ENCODE measurements at regions not wholly inside any gene's neighbourhood (a gene's known extent, or its start where the extent isn't known, plus 50 kb on each side); places are given as distances from the start of the nearest gene placed in this dataset.
"Not testable (repeated sequence)": the region's sequence is repeated elsewhere in the genome, so short reads cannot be mapped to it uniquely, and the experiment has no call there.

DNA sequence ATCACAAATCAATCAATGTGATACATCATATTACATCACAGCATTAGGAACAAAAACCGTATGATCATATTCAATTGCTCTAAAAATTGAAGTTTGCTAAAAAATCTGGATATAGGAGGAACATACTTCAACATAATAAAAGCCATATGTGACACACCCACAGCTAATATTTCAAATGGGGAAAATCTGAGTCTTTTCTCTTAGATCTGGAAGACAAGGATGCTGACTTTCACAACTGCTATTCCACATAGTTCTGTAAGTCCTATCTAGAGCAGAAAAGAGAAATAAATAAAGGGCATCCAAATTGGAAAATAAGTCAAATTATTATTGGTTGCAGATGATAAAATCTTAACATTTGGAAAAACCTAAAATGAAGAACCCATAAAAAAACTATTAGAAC lies 256.8 kb upstream of the SGO1 start:
- TF ChIP-seq, protein P1, sequence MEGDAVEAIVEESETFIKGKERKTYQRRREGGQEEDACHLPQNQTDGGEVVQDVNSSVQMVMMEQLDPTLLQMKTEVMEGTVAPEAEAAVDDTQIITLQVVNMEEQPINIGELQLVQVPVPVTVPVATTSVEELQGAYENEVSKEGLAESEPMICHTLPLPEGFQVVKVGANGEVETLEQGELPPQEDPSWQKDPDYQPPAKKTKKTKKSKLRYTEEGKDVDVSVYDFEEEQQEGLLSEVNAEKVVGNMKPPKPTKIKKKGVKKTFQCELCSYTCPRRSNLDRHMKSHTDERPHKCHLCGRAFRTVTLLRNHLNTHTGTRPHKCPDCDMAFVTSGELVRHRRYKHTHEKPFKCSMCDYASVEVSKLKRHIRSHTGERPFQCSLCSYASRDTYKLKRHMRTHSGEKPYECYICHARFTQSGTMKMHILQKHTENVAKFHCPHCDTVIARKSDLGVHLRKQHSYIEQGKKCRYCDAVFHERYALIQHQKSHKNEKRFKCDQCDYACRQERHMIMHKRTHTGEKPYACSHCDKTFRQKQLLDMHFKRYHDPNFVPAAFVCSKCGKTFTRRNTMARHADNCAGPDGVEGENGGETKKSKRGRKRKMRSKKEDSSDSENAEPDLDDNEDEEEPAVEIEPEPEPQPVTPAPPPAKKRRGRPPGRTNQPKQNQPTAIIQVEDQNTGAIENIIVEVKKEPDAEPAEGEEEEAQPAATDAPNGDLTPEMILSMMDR (IDR thresholded peaks at IDR 0.05; ENCODE audit: insufficient read depth, low read depth, low read length) = no peak
- no peaks in the 10 kb centered on the region for H3K36me3 ChIP-seq (ENCODE audit: control insufficient read depth, insufficient read depth, low read length)
- no peaks in the 10 kb centered on the region for H3K27me3 ChIP-seq (ENCODE audit: control insufficient read depth, insufficient read depth, low read length)
- CTCF ChIA-PET = no interaction called here
- no peak overlapping the region for H3K4me3 ChIP-seq (ENCODE audit: low read depth, low read length)
- POLR2A ChIA-PET = no interaction called here
- no peak for DNase-seq (ENCODE audit: low read depth)

DNA sequence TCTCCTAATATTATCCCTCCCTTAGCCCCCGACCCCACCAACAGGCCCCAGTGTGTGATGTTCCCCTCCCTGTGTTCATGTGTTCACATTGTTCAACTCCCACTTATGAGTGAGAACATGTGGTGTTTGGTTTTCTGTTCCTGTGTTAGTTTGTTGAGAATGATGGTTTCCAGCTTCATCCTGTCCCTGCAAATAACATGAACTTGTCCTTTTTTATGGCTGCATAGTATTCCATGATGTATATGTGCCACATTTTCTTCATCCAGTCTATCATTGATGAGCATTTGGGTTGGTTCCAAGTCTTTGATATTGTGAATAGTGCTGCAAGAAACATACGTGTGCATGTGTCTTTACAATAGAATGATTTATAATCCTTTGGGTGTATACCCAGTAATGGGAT lies 241.3 kb upstream of the SGO1 start:
- CTCF ChIA-PET, POLR2A ChIA-PET: not testable (repeated sequence)

DNA sequence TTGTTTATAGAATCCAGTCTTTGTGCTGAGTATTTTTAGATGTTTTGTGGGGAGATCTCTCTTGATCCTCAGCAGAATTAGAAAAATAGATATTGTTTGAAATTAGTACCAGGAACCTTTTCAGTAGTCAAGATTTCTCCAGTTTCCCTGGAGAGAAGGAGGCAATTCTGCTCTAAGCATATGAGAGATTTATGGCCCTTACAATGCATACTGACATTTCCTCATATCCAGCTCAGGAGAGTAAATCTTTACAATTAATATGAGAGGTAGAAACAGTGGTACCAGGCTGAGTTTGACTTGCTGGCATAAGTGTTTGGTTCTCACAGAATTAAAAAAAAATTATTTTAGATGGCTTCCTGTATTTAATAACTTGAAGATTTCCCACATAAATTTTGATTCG lies 239.1 kb upstream of the SGO1 start:
- Histone ChIP-seq H3K27me3 (ENCODE audit: control insufficient read depth, insufficient read depth, low read length) (no peaks in the 10 kb centered on the region), H3K4me3 (ENCODE audit: low read depth, low read length) (no peak overlapping the region), H3K36me3 (ENCODE audit: control insufficient read depth, insufficient read depth, low read length) (no peaks in the 10 kb centered on the region)
- DNase-seq (ENCODE audit: low read depth) = no peak
- POLR2A ChIA-PET = no interaction called here
- CTCF ChIA-PET = no interaction called here
- TF ChIP-seq, protein P1 (IDR thresholded peaks at IDR 0.05; ENCODE audit: insufficient read depth, low read depth, low read length) = no peak

More for the DNA sequence above, 241.3 kb upstream of the SGO1 start:
- not testable (repeated sequence) for H3K4me3 ChIP-seq (ENCODE audit: low read depth, low read length); H3K27me3 ChIP-seq (ENCODE audit: control insufficient read depth, insufficient read depth, low read length); DNase-seq (ENCODE audit: low read depth); H3K36me3 ChIP-seq (ENCODE audit: control insufficient read depth, insufficient read depth, low read length)

DNA sequence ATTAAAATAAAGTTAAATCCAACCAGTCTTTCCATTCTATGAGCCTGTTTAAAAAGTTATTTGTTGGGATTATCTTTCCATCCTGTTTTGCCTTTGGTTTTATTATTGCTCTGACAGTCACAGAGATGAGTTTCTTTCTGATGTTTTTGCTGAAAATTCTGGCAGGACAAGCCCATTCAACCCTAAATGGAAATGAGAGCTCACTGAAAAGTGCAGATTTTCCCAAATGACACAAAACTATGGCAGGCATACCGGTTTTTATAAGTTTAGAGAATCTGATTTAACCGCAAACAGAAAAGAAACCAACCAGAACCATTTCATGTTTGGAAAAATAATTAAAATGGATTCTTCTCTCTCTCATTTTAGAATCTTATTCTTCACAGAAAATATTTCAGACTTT lies 238.1 kb upstream of the SGO1 start:
- ChIA-PET POLR2A (no interaction called here), CTCF (no interaction called here)
- TF ChIP-seq, protein P1 (IDR thresholded peaks at IDR 0.05; ENCODE audit: insufficient read depth, low read depth, low read length) = no peak
- Histone ChIP-seq H3K36me3 (ENCODE audit: control insufficient read depth, insufficient read depth, low read length) (no peaks in the 10 kb centered on the region), H3K27me3 (ENCODE audit: control insufficient read depth, insufficient read depth, low read length) (no peaks in the 10 kb centered on the region), H3K4me3 (ENCODE audit: low read depth, low read length) (no peak overlapping the region)
- no peak for DNase-seq (ENCODE audit: low read depth)

DNA sequence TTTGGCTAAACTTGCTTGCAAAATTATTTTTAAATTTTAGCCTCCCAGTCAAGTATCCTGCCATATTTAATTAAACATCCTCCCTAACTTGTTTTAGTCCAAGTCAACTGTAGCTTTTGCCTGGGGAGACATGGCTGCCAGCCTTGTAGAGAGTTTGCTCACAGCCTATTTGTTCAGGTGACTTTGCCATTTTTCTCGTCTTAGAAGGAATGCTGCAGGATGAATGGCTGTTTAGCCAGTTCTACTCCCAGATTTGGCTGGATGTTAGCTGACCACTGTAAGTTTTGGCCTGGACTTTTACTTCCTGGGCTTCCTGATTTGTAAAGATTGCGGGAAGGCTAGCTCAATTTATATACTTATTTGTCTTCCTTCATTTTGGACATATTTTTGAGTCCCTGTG lies 236.4 kb upstream of the SGO1 start:
- POLR2A ChIA-PET = no interaction called here
- TF ChIP-seq, protein P1 (IDR thresholded peaks at IDR 0.05; ENCODE audit: insufficient read depth, low read depth, low read length) = no peak
- no peak overlapping the region for H3K4me3 ChIP-seq (ENCODE audit: low read depth, low read length)
- CTCF ChIA-PET = interaction anchor here (0.6 kb wide), 1 partner anchor 95 kb away, joined by 3 read pairs; no protein-coding TSS in a partner anchor
- H3K27me3 ChIP-seq (ENCODE audit: control insufficient read depth, insufficient read depth, low read length) = no peaks in the 10 kb centered on the region
- no peak for DNase-seq (ENCODE audit: low read depth)
- H3K36me3 ChIP-seq (ENCODE audit: control insufficient read depth, insufficient read depth, low read length) = no peaks in the 10 kb centered on the region

DNA sequence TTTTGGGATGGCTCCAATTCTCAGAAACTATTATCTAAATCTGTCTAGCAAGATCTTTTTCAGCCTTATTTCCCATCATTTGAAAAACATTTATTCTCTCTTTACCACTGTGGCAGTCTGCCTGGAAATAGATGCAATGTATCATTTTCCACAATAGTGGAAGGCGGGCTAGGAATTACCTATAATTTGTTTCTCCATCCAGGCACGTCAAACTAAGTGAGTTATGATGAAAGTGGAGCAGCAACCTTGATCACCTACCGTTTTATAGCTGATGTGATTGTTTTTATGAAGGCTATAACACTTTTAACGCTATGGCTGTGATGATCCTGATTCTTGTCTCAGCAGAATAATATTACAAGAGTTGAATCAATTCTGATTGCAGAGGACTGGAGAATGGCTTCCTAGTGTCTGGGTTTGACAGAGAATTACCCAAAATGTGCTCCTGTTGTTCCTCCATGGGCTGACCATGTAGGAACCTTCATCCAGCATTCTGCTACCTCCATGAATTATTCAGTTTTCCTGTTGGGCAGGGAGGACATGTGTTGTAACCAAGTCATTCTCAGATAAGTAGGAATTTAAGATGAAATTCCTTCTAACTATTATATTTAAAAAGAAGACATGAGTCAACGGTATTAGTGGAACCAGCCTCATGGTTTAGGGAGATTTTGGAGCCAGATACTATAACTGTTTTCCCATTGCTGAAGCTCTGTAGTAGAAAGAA lies 231.5 kb upstream of the SGO1 start:
- no peaks in the 10 kb centered on the region for H3K36me3 ChIP-seq (ENCODE audit: control insufficient read depth, insufficient read depth, low read length)
- POLR2A ChIA-PET = no interaction called here
- CTCF ChIA-PET = no interaction called here
- DNase-seq (ENCODE audit: low read depth) = no peak
- H3K4me3 ChIP-seq (ENCODE audit: low read depth, low read length) = no peak overlapping the region
- TF ChIP-seq, protein P1 (IDR thresholded peaks at IDR 0.05; ENCODE audit: insufficient read depth, low read depth, low read length) = no peak
- H3K27me3 ChIP-seq (ENCODE audit: control insufficient read depth, insufficient read depth, low read length) = no peaks in the 10 kb centered on the region

Data from BJ (cell line).